CD4-positive, alpha-beta T cell (primary cell): ENCODE measurements at regions not wholly inside any gene's neighbourhood (a gene's known extent, or its start where the extent isn't known, plus 50 kb on each side); places are given as distances from the start of the nearest gene placed in this dataset.

Experiments
- ATAC-seq: fragments of 200-7000 bp; cut with Tn5 transposase; one replicate; pipeline ENCODE4 v1.10.0; 2022; ENCODE audit warnings: mild to moderate bottlenecking; ENCODE audit not compliant: poor library complexity
- CTCF ChIA-PET: fragments of 350-600 bp; sonication (Branson Sonifier 250); formaldehyde crosslinking; loops from one replicate; lab custom pipeline; 2021; ENCODE audit warnings: antibody characterized with exemption, inconsistent platforms; lab: Charles Lee
- POLR2A ChIA-PET: fragments of 350-600 bp; sonication (Branson Sonifier 250); formaldehyde crosslinking; loops from one replicate; lab custom pipeline; 2021; ENCODE audit warnings: antibody characterized with exemption, inconsistent platforms; lab: Charles Lee
- DNase-seq, 14 experiments: peaks; one replicate each; pipeline ENCODE4 v3.0.0-alpha.2; 2013 to 2020; ENCODE audit warnings: mixed read lengths in 2 of 14
- H3K27ac ChIP-seq, 2 donors: one replicate each; pipeline versions ENCODE4 v1.5.1 to v1.7.0; 2013; ENCODE audit warnings: low read length in 2 of 2, low read depth in 1 of 2, mild to moderate bottlenecking in 1 of 2
- H3K27me3 ChIP-seq, 2 experiments: 1 replicate in 1 of 2; 2 replicates in 1 of 2; pipeline versions ENCODE4 v1.6.1 to v1.7.0; 2013; ENCODE audit warnings: low read length in 2 of 2, control low read depth in 1 of 2, mild to moderate bottlenecking in 1 of 2, moderate library complexity in 1 of 2; ENCODE audit not compliant: insufficient read depth in 2 of 2, control insufficient read depth in 1 of 2
- H3K36me3 ChIP-seq: one replicate; pipeline ENCODE4 v1.6.1; 2013; ENCODE audit warnings: low read length, control low read depth; ENCODE audit not compliant: insufficient read depth
- H3K4me1 ChIP-seq: one replicate; pipeline ENCODE4 v1.6.1; 2013; ENCODE audit warnings: low read length, control low read depth; ENCODE audit not compliant: insufficient read depth
- H3K4me3 ChIP-seq: one replicate; pipeline ENCODE4 v1.5.1; 2013; ENCODE audit warnings: mild to moderate bottlenecking, low read length, moderate library complexity
- H3K9me3 ChIP-seq, 2 experiments: 1 replicate in 1 of 2; 2 replicates in 1 of 2; pipeline versions ENCODE4 v1.6.1 to v1.7.0; 2013; ENCODE audit warnings: low read length in 2 of 2, mild to moderate bottlenecking in 2 of 2, control low read depth in 1 of 2, moderate library complexity in 1 of 2; ENCODE audit not compliant: control insufficient read depth in 1 of 2, insufficient read depth in 1 of 2
- H3K27ac Mint-ChIP-seq: one replicate; pipeline ENCODE4 v1.8.0; 2020; ENCODE audit warnings: mixed read lengths
- H3K27me3 Mint-ChIP-seq: one replicate; pipeline ENCODE4 v1.8.0; 2021; ENCODE audit warnings: mixed read lengths
- H3K36me3 Mint-ChIP-seq: one replicate; pipeline ENCODE4 v1.8.0; 2021; ENCODE audit warnings: low read depth, mixed read lengths
- H3K4me1 Mint-ChIP-seq: one replicate; pipeline ENCODE4 v1.8.0; 2021; ENCODE audit warnings: low read depth, mixed read lengths
- H3K4me3 Mint-ChIP-seq: one replicate; pipeline ENCODE4 v1.8.0; 2020; ENCODE audit warnings: mild to moderate bottlenecking, mixed read lengths
- H3K9me3 Mint-ChIP-seq: one replicate; pipeline ENCODE4 v1.8.0; 2020; ENCODE audit warnings: mixed read lengths
- CTCF ChIP-seq: fragments of 200-600 bp; IDR thresholded peaks from one replicate; pipeline ENCODE4 v1.8.0; 2022; ENCODE audit warnings: antibody characterized with exemption, mild to moderate bottlenecking
- intact Hi-C, 2 experiments: fragments of 100-400 bp; cut with DNase I in 1 of 2; cut with micrococcal nuclease in 1 of 2; formaldehyde crosslinking; loops; one replicate each; pipeline versions ENCODE4 v1.15.1 to v1.9.0; 2023 to 2025; cut with DNase I, micrococcal nuclease

GRCh38 chr3:127419641-127420553 lies 132.1 kb upstream of the PRR20G start:
- DNase-seq (no peak), ATAC-seq (no peak)
- TF ChIP-seq CTCF = no peak
- intact Hi-C loops = no loop called here
- Mint-ChIP-seq H3K36me3 (no peaks in the 10 kb centered on the region), H3K27me3 (peaks cover 70% of the 10 kb centered on the region), H3K4me3 (no peak overlapping the region), H3K4me1 (no peaks in the 10 kb centered on the region), H3K27ac (no peak overlapping the region), H3K9me3 (no peaks in the 10 kb centered on the region)
- no peaks in the 10 kb centered on the region for H3K9me3 ChIP-seq
- no peaks in the 10 kb centered on the region for H3K36me3 ChIP-seq
- H3K27me3 ChIP-seq = peaks cover 10 to 48% of the 10 kb centered on the region in 2 experiments
- H3K4me1 ChIP-seq = no peaks in the 10 kb centered on the region
- no peak overlapping the region for H3K4me3 ChIP-seq
- ChIA-PET POLR2A (no interaction called here), CTCF (no interaction called here)
- no peak overlapping the region for H3K27ac ChIP-seq

- ATAC-seq = no peak
- POLR2A ChIA-PET = no interaction called here
Measured at GRCh38 chr3:127419182-127419581, 131.3 kb upstream of the PRR20G start.

GRCh38 chr3:127418560-127419147 lies 130.8 kb upstream of the PRR20G start:
- TF ChIP-seq CTCF = no peak
- Mint-ChIP-seq H3K27ac (no peak overlapping the region), H3K4me3 (no peak overlapping the region), H3K4me1 (no peaks in the 10 kb centered on the region), H3K27me3 (peaks cover 68% of the 10 kb centered on the region), H3K36me3 (no peaks in the 10 kb centered on the region), H3K9me3 (no peaks in the 10 kb centered on the region)
- no peaks in the 10 kb centered on the region for H3K9me3 ChIP-seq
- ATAC-seq = no peak
- DNase-seq = no peak
- no peaks in the 10 kb centered on the region for H3K36me3 ChIP-seq
- no peaks in the 10 kb centered on the region for H3K4me1 ChIP-seq
- intact Hi-C loops = no loop called here
- CTCF ChIA-PET = no interaction called here
- H3K27me3 ChIP-seq = peaks cover 13 to 54% of the 10 kb centered on the region in 2 experiments
- H3K4me3 ChIP-seq = no peak overlapping the region
- no peak overlapping the region for H3K27ac ChIP-seq
- POLR2A ChIA-PET = no interaction called here

More at GRCh38 chr3:127419182-127419581, 131.3 kb upstream of the PRR20G start:
- Histone ChIP-seq H3K27me3 (peaks cover 10 to 48% of the 10 kb centered on the region in 2 experiments), H3K9me3 (no peaks in the 10 kb centered on the region), H3K4me1 (no peaks in the 10 kb centered on the region), H3K4me3 (no peak overlapping the region), H3K27ac (no peak overlapping the region), H3K36me3 (no peaks in the 10 kb centered on the region)
- Mint-ChIP-seq H3K27ac (no peak overlapping the region), H3K9me3 (no peaks in the 10 kb centered on the region), H3K4me1 (no peaks in the 10 kb centered on the region), H3K27me3 (peaks cover 68% of the 10 kb centered on the region), H3K36me3 (no peaks in the 10 kb centered on the region), H3K4me3 (no peak overlapping the region)
- CTCF ChIA-PET = no interaction called here
- intact Hi-C loops = no loop called here
- DNase-seq = no peak
- TF ChIP-seq CTCF = no peak
